ENCODE measurements at regions not wholly inside any gene's neighbourhood (a gene's known extent, or its start where the extent isn't known, plus 50 kb on each side); places are given as distances from the start of the nearest gene placed in this dataset.
A peak's percentile ranks its signal among the peaks of the same experiment; 100 is the strongest.
"Not testable (repeated sequence)": the region's sequence is repeated elsewhere in the genome, so short reads cannot be mapped to it uniquely, and the experiment has no call there.

DNA sequence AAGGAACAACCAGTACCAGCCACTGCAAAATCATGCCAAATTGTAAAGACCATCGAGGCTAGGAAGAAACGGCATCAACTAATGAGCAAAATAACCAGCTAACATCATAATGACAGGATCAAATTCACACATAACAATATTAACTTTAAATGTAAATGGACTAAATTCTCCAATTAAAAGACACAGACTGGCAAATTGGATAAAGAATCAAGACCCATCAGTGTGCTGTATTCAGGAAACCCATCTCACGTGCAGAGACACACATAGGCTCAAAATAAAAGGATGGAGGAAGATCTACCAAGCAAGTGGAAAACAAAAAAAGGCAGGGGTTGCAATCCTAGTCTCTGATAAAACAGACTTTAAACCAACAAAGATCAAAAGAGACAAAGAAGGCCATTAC, 97.6 kb downstream of the GPX5 start:
- not testable (repeated sequence) for DNase-seq (ENCODE audit: low read depth)

GRCh38 chr6:28626386-28626785, 100.7 kb downstream of the GPX5 start:
- DNase-seq (ENCODE audit: low read depth): not testable (repeated sequence)

- no peak for DNase-seq (ENCODE audit: low read depth)
Observed at GRCh38 chr6:28632326-28632851, 106.7 kb downstream of the GPX5 start.

DNA sequence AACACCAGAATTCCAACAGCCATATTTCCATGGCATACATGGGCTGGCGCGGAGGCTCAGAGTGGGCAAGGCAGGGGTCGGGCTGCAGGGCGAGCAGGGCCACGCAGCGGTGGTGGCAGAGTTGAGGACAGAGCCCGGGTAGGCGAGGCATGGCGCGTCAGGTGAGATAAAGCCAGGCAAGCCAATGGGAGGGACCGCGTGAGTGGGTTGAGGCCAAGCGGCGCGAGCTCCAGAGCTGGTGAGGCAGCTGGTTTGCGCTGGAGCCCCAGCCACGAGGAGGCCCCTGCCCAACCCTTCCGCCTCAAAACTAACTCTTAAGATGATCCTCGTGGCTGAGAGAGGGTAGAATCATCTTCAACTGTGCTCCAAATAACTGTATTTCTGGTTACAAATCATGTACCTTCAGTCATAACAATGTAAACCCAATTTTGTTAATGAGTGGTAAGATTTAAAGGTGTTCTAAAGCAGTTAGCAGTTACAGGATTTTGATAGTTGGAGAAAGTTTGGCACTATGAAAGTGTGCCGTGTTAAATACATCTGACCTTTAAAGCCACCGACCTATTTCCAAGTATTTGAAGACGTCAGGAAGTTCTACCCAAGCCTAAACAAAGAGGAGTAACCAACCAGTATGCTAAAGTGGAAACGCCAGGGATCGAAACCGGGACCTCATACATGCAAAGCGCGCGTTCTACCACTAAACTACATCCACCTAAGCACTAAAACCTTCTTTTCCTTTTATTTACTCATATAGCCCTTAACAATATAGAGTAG, 107.9 kb downstream of the GPX5 start:
- no peak for DNase-seq (ENCODE audit: low read depth)

DNA sequence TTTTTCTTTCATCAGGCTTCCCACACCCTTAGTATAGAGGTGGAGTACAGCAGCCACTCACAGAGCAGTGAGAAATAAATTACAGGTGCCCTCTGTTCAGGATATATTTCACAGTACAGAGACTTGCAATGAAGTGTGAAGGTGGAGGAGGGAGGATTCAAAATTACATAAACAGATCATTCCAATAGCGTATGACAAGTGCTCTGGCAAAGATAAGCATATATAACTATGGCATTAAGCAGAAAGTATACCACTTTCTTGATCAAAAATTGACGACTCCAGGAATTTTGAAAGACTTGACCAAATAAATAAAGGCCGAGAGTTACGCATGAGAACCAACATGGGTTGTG, 108.7 kb downstream of the GPX5 start:
- DNase-seq (ENCODE audit: low read depth): no peak

DNA sequence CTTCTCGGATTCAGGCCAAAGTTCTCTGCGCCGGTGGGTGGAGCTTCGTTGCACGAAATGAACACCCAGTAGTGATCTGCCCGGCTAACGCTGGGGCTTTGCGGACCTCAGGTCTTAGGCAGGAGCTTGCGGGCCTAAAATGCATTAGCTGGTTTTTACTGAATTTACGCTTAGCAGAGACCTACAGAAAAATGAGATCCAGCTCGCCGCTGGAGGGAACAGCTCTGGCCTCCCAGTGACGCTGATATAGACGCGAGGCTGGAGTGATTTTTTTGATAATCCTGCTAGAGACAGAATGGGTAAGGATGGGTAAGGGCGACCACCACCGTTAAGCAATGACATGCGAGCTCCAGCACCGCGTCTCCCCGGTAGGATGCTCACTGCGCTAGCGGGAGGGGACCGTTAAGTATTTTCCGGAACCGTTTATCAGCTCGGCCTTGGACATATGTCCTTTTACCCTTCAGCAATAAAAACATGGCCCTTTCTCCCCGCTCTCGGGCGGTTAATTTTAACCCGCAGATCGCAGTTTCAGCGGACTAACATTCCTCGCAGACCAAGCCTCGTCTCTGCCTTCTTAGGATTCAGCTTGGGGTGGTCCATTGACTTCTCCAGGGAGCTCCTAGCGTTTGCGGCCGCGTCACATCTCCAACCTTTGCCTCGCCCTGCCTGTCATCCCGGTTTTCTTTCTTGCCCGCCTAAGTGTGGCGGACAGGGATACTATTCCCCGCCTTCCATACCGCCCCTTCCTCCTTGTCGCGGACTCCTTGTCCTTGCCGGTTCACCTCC, 109.3 kb downstream of the GPX5 start:
- no peak for DNase-seq (ENCODE audit: low read depth)

DNA sequence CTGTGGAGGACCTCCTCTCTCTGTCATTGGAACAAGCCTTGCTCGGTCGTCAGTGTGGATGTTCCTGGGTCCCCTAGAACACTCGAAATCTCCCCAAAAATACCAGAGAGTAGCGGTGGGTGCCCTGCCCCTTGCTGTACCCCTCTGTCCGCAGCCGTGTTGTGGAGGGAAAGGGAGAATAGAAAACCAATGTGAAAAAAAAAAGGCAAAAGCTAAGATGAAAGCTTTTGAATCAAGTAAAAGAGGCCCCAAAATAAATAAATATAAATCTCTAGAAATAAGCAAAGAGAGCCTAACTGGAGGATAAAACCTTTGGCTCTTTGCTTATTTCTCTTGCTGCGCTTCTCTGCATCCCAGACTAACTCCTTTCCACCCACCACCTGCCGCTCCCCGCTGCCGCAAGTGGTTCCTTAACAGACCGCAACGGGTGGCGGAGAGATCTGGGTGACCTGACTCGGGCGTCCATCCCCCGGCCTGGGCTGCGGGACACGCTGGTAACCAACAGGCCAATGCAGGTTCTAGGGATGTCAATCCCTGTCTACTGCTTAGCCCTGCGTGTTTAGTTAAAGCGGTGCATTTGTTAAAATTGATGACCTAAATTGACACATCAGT, 110.0 kb downstream of the GPX5 start:
- DNase-seq (ENCODE audit: low read depth): no peak

- no peak for DNase-seq (ENCODE audit: low read depth)
Observed at GRCh38 chr6:28638787-28639430, 113.2 kb downstream of the GPX5 start.

DNA sequence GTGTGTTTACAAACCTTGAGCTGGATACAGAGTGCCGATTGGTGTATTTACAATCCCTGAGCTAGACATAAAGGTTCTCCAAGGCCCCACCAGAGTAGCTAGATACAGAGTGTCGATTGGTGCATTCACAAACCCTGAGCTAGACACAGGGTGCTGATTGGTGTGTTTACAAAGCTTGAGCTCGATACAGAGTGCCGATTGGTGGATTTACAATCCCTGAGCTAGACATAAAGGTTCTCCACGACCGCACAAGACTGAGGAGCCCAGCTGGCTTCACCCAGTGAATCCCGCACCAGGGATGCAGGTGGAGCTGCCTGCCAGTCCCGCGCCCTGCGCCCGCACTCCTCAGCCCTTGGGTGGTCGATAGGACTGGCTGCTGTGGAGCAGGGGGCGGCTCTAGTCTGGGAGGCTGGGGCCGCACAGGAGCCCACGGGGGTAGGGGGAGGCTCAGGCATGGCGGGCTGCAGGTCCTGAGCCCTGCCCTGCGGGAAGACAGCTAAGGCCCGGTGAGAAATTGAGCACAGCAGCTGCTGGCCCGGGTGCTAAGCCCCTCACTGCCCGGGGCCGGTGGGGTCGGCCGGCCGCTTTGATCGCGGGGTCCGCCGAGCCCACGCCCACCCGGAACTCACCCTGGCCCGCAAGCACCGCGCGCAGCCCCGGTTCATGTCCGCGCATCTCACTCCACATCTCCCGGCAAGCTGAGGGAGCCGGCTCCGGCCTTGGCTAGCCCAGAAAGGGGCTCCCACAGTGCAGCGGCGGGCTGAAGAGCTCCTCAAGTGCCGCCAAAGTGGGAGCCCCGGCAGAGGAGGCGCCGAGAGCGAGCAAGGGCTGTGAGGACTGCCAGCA, 114.0 kb downstream of the GPX5 start:
- not testable (repeated sequence) for DNase-seq (ENCODE audit: low read depth)

DNA sequence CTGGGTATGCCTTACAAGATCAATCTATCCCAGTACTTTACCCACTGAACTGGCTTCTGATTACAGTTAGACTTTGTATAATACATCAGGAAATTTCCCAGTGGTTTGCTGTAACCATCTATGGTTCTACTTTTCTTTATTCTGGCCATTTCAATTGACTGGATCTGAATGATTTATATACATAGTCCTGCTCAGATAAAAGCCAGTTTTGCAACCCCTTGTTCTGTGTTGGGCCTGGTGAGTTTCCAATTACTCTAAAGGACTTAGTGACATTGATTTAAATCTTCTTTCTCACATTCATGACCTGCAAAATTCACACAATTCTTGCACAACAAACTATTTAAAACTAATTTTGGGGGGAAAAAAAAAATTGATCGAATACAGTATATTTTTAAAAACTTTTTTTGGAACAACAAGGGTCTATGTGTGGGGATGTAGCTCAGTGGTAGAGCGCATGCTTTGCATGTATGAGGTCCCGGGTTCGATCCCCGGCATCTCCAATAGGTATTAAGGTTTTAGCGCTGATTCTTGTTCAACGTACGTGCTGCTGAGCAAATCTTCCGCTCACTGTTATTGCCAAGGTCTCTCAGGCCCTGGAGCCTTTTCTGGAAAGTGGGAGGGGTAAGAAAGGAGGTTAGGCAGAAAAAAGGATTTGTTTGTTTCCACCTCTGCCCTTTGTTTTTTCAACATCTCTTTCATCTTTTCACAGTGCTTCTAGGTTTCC, 117.5 kb downstream of the GPX5 start:
- peak; percentile 73 for DNase-seq (ENCODE audit: low read depth)

- DNase-seq (ENCODE audit: low read depth): no peak
Observed at GRCh38 chr6:28646650-28647049, 121.0 kb downstream of the GPX5 start.

- DNase-seq (ENCODE audit: low read depth): peak; percentile 65
Observed at GRCh38 chr6:28648035-28648877, 122.6 kb downstream of the GPX5 start.

DNA sequence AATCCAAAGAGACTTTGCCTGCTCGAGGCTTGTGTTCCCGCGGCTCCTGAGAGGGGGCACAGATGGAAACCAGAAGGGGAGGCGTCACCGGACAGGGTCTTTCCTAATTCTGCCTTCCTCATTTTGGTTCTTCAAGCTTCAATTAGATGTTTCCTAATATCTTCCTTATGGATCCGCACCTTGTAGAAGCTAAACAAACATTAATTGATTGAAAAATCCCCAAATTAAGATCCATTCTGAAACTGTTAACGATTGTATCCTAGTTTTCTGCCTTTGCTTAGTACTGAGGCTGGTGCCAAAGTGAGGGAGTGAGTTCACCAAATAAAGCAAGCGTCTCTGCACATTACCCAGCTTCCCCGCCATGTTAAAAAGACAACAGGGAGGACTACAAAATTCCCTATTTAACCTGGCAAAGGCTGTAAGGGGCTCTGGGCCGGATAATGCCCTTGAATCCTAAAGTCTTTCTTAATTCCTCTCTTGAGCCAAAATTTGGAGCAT, 123.2 kb downstream of the GPX5 start:
- DNase-seq (ENCODE audit: low read depth): no peak

- DNase-seq (ENCODE audit: low read depth): peak; percentile 30
Observed at GRCh38 chr6:28651161-28651560, 125.5 kb downstream of the GPX5 start.

DNA sequence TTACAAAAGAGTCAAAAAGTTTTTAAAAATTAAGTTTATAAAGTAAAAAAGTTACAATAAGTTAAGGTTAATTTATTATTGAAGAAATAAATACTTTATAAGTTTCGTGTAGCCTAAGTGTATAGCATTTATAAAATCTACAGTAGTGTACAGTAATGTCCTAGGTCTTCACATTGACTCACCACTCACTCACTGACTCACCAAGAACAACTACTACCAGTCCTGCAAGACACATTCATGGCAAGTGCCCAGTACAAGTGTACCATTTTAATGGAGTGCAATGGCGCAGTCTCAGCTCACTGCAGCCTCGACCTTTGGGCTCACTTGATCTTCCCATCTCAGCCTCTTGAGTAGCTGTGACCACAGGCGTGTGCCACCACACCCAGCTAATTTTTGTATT, 128.2 kb downstream of the GPX5 start:
- no peak for DNase-seq (ENCODE audit: low read depth)

- no peak for DNase-seq (ENCODE audit: low read depth)
Observed at GRCh38 chr6:28655164-28655563, 129.5 kb downstream of the GPX5 start.

DNA sequence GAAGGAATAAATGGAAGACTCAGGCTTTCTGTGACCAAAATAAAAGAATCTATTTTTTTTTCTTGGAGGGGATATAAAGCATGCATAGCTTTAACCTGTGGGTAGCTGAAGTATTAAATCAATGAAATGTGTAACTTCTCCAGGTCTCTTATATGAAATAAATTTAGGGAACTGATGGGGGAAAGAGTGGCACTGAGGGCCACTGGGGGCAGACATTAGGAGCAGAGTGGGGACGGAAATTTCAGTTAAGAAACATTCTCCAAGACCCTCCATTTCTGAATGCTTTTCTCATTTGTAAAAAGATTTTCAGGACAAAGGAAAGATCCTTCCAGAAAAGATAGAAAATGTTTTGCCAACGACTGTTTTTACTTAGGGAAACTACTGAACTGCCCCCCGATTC, 131.0 kb downstream of the GPX5 start:
- DNase-seq (ENCODE audit: low read depth): no peak

DNA sequence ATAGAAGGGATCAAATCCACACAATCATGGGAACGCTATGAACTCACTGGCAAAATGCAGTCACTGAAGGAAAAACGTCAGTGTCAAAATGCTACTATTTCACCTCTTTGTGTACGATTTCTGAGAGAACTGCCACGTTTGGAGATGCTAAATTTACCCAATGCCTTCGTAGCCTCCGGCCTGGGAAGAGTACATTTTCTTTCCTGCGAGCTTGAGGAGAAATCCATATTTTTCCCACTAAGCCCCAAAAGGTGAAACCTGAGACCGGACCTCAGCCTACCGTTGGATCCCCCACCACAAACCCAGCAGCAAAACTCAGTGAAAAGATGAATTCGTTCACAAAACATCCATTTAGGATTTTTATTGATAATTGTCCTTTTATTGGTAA, 131.7 kb downstream of the GPX5 start:
- no peak for DNase-seq (ENCODE audit: low read depth)

DNA sequence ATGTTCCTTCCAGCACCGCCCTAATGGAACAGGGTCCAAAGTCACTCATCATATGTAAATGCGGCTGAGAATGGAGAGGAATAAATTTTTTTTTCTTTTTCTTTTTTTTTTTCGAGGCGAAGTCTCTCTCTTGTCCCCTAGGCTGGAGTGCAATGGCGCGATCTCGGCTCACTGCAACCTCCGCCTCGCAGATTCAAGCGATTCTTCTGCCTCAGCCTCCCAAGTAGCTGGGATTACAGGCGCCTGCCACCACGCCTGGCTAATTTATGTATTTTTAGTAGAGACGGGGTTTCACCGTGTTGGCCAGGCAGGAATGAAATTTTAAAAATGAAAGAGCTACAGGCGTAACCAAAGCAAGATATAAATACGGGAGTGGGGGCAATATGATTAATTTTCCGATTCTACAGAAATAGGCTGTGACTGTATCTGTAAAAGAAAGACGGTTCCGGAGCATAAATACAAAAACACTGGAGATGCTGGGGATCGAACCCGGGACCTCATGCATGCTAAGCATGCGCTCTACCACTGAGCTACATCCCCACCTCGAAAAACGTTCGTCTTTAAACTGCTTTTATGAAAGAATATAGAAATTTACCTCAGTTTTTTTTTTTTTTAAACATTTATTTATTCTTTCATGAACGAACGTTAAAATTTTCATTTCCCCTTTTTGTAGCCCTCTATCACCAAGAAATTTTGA, 132.2 kb downstream of the GPX5 start:
- DNase-seq (ENCODE audit: low read depth): peak; percentile 57

All from amniotic epithelial cell (primary cell).